NCI-H526 (cell line): ENCODE measurements at regions not wholly inside any gene's neighbourhood (a gene's known extent, or its start where the extent isn't known, plus 50 kb on each side); places are given as distances from the start of the nearest gene placed in this dataset.

Experiments used
- DNase-seq, 2 experiments: peaks; one replicate each; lab custom pipeline; 2025; lab: John Stamatoyannopoulos, UW

- no peak for DNase-seq
Observed at GRCh38 chrX:120692319-120692718, 62.5 kb upstream of the C1GALT1C1 start.

DNA sequence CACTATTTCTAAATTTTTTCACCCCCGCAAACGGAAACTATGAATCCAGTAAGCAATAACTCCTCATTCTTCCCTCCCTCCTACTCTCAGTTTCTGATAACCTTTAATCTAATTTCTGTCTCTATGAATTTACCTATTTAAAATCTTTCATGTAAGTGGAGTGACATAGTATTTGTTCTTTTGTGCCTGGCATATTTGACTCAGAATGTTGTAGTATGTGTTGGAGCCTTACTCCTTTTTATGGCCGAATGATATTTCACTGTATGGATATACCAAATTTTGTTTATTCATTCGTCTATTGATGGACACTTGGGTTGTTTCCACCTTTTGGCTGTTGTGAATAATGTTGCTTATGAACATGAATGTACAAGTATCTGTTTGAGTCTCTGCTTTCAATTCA, 61.1 kb upstream of the C1GALT1C1 start:
- DNase-seq = no peak

GRCh38 chrX:120690344-120690743, 60.5 kb upstream of the C1GALT1C1 start:
- no peak for DNase-seq

DNA sequence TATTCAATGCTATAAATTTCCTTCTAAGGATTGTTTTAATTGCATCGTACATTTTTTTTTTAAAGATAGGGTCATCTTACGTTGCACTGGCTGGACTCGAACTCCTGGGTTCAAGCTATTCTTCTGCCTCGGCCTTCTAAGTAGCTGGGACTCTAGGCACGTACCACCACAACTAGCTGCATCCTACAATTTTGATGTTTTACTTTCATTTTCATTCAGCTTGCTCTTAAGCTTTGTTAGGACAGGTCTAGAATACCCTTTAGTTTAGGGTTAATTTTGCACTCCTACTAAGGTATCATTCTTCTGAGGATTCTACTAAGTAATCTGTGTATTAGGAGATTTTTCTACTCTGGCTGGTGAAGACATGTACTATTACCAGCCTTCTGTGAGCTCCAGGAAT, 50.2 kb upstream of the C1GALT1C1 start:
- no peak for DNase-seq
